SKM-1 (cell line): ENCODE measurements at regions not wholly inside any gene's neighbourhood (a gene's known extent, or its start where the extent isn't known, plus 50 kb on each side); places are given as distances from the start of the nearest gene placed in this dataset.
"Not testable (repeated sequence)": the region's sequence is repeated elsewhere in the genome, so short reads cannot be mapped to it uniquely, and the experiment has no call there.

Source experiments
- DNase-seq: peaks from one replicate; lab custom pipeline; 2025; ENCODE audit not compliant: unreplicated experiment; lab: John Stamatoyannopoulos, UW

- DNase-seq: no peak
These were observed 187.8 kb upstream of the TTC14 start for GRCh38 chr3:180414157-180414556.

GRCh38 chr3:180416111-180416594 is 185.8 kb upstream of the TTC14 start:
- no peak for DNase-seq

- DNase-seq: peak; percentile 72
These were observed 184.7 kb upstream of the TTC14 start for GRCh38 chr3:180417241-180417640.

DNA sequence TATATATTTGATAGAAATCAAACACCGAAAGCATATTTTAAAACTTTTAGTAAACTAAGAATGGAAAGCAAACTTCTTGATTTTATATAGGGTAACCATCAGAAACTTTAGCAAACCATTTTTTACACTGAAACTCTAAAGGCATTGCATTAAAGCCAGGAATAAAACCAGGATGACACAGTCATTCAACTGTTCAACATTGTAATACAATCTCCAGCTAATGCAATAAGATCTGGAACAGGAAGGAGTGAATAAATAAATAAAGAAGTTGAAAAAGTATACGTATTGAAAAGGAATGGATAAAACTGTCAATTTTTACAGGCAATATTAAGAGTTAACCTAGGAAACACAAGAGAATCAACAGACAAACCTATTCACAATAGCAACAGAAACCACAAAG is 181.9 kb upstream of the TTC14 start:
- DNase-seq: no peak

- no peak for DNase-seq
These were observed 181.2 kb upstream of the TTC14 start for GRCh38 chr3:180420804-180421203.

DNA sequence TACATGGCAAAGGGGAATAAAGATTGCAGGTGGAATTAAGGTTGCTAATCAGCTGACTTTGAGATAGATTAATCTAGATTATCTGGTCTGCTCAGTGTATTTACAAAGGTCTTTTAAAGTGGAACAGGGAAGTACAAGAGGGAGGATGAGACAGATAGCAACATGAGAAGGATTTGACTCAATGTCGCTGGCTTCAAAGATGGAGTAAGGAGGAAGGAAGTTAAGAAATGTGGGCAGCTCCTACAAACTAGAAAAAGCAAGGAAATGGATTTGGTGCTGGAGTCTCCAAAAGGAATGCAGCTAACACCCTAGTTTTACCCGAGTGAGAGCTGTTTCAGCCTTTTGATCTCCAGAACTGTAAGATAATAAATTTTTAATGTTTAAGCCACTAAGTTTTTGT is 180.7 kb upstream of the TTC14 start:
- DNase-seq: peak; percentile 48

DNA sequence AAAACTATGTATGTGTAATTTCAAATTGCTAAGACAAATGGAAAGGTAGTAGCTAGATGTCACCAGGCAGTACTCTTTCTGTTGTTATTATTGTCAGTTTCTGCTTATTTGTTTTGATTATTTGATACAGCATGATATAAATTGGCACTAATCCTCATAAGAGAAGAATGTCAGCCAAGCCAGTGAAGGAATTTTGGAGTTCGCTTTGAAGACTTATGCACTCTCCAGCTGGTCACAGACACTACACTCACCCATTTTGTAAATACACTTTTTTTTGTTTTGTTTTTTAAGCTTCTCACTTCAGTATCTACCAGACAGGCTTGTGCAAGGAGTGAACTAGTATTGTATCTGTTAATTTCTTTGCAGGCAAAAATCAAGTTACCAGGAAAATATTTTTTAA is 180.2 kb upstream of the TTC14 start:
- DNase-seq: no peak

GRCh38 chr3:180424305-180424704 is 177.7 kb upstream of the TTC14 start:
- not testable (repeated sequence) for DNase-seq

GRCh38 chr3:180430896-180431295 is 171.1 kb upstream of the TTC14 start:
- no peak for DNase-seq

DNA sequence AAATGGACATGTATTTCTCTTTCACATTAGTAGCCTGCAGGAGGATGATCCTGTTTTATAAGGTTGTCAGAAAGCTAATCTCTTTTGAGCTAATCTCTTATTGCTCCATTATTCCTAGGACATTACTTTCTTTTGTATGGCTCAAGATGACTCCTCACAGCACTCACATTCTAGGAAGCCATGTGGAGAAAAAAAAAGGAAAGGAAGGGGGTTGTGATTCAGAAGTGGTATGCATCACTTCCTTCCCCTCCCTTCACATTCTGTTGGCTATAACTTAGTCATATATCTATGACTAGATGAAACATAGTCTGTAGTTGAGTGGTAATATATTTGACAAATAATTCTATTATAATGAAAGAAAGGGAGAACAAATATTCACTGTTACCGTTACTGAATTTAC is 168.8 kb upstream of the TTC14 start:
- DNase-seq: no peak

DNA sequence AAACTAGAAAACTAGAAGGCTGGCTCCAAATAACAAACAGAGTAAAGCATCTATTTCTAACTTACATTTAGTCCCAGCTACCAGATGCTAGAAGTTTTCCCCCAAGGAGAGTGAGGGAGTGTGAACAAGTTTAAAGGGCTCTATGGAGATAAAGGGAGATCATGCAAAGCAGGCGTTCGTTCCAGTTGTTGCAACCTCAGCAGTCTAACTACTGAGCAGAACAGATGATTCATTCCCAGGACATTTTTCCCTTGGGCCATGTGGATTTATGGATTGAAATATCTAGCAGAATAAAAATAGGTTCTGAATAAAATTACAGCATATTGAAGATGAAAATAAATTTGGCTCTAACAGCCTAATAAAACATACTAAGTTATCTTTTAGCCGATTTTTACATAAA is 154.8 kb upstream of the TTC14 start:
- DNase-seq: no peak

- DNase-seq: not testable (repeated sequence)
These were observed 153.6 kb upstream of the TTC14 start for GRCh38 chr3:180448407-180448806.

GRCh38 chr3:180457225-180457624 is 144.7 kb upstream of the TTC14 start:
- peak; percentile 96 for DNase-seq

DNA sequence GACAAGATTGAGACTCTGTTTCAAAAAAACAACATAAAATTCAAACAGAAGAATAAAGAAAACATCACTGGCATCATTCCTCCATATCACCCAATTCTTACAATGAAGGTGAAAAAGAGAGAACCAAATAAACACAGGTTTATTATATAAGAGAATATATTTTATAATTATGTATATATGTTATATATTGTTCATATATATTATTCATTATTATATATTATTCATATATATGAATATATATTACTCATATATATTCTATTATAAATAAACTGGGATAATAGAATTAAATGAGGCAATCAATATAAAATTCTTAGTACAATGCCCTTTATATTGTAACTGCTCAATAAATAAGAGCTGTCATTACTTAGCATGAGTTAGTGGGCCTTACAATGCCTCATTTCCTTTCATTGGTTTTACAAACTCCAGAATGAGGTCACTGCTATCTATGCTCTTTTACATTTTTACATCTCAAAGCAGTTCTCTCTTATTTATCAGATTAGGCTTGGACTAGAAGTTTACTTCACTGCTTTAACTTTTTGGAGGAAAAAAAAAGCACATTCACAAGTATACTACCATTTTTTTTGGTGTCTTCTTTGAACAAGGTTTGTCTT is 135.5 kb upstream of the TTC14 start:
- DNase-seq: no peak

GRCh38 chr3:180467177-180467576 is 134.8 kb upstream of the TTC14 start:
- DNase-seq: no peak

GRCh38 chr3:180469149-180469548 is 132.8 kb upstream of the TTC14 start:
- no peak for DNase-seq

GRCh38 chr3:180478695-180479094 is 123.3 kb upstream of the TTC14 start:
- no peak for DNase-seq

DNA sequence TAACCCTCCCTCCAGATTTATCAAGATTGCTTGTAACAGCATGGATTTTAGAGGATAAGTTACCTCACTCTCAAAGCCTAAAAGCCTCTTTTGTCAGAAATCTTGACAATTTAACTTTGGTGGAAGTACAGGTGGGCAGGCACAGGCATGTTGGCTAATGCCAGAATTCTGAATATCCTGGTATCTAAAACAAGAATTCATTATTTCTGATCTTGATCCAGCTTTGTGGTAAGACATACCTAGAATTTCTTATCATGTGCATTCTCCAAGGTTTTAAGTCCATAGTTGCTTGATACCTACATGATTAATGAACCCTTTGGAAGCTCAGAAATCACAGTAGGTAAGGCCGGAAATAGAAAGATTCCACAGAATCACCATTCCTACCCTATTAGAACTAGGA is 109.9 kb upstream of the TTC14 start:
- no peak for DNase-seq

DNA sequence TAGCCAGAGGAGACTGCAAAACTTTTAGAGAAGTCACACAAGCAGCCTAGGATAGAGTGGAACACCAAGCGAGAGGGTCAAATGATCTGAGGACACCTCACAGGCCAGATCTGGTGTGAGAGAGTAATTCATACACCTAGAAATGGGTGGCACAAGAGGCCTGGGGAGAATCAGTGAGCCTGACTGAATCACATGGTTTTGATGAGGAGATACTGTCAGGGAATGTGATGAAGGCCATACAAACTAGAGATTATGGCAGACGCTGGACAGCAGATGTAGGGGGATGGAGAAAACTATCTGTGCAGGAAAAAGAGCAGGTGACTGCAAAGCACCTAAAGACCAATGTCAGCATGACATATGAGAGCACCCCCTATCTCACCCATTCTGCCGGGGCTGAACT is 105.0 kb upstream of the TTC14 start:
- no peak for DNase-seq

- DNase-seq: no peak
These were observed 85.6 kb upstream of the TTC14 start for GRCh38 chr3:180516368-180516767.

- no peak for DNase-seq
These were observed 78.9 kb upstream of the TTC14 start for GRCh38 chr3:180523040-180523439.

GRCh38 chr3:180528843-180529242 is 73.1 kb upstream of the TTC14 start:
- no peak for DNase-seq

DNA sequence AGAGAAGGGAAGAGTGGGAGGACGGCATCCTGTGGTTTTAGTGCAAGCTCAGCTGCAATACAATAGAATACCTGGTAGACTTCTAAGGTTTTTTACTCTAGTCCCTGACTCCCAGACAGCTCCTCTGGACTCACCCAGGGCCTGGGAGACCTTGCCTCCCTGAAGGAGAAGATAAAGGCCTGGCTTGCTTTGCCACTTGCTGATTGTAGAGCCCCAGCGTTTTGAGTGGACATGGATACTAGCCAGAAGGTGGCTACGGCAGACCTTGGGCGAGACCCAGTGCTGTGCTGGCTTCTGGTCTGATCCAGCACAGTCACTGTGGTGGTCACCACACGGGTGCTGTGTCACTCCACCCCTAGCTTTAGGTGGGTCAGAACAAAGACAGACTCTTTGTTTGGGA is 72.2 kb upstream of the TTC14 start:
- DNase-seq: no peak
